ENCODE measurements at regions not wholly inside any gene's neighbourhood (a gene's known extent, or its start where the extent isn't known, plus 50 kb on each side); places are given as distances from the start of the nearest gene placed in this dataset.

DNA sequence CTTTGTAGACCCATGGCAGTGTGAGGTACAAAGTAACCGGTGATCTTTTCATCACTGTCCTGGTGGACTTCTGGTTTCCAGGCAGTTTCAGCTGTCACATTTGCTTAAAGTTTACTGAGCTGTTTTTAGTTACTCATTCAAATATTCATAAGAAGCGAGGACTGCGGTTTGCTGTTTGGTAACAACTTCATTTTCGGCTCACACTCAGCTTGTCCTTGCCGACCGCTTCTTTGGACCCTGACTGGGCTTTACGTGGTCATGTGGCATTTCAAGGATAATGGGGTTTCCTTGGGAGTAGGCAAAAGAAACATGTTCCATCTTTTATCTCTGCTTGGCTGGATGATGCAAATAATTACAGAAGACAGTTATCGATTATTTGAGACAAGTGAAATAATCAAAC is 350.7 kb downstream of the PAX3 start:
- TF ChIP-seq CEBPB (IDR thresholded peaks at IDR 0.05) (no peak), MAX (IDR thresholded peaks at IDR 0.05) (no peak), EP300 (IDR thresholded peaks at IDR 0.05; ENCODE audit: borderline replicate concordance) (no peak), EGR1 (IDR thresholded peaks at IDR 0.05) (no peak), TCF12 (IDR thresholded peaks at IDR 0.05; ENCODE audit: low read depth) (no peak), ZBTB7A (IDR thresholded peaks at IDR 0.05; ENCODE audit: low read depth) (no peak)
- TF ChIP-seq, protein P1, sequence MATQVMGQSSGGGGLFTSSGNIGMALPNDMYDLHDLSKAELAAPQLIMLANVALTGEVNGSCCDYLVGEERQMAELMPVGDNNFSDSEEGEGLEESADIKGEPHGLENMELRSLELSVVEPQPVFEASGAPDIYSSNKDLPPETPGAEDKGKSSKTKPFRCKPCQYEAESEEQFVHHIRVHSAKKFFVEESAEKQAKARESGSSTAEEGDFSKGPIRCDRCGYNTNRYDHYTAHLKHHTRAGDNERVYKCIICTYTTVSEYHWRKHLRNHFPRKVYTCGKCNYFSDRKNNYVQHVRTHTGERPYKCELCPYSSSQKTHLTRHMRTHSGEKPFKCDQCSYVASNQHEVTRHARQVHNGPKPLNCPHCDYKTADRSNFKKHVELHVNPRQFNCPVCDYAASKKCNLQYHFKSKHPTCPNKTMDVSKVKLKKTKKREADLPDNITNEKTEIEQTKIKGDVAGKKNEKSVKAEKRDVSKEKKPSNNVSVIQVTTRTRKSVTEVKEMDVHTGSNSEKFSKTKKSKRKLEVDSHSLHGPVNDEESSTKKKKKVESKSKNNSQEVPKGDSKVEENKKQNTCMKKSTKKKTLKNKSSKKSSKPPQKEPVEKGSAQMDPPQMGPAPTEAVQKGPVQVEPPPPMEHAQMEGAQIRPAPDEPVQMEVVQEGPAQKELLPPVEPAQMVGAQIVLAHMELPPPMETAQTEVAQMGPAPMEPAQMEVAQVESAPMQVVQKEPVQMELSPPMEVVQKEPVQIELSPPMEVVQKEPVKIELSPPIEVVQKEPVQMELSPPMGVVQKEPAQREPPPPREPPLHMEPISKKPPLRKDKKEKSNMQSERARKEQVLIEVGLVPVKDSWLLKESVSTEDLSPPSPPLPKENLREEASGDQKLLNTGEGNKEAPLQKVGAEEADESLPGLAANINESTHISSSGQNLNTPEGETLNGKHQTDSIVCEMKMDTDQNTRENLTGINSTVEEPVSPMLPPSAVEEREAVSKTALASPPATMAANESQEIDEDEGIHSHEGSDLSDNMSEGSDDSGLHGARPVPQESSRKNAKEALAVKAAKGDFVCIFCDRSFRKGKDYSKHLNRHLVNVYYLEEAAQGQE (IDR thresholded peaks at IDR 0.05; ENCODE audit: low read depth): no peak

All from Ishikawa (cell line).